ENCODE measurements at regions not wholly inside any gene's neighbourhood (a gene's known extent, or its start where the extent isn't known, plus 50 kb on each side); places are given as distances from the start of the nearest gene placed in this dataset.

GRCh38 chr12:118874698-118875548 lies 106.4 kb upstream of the SRRM4 start:
- TF ChIP-seq CTCF (IDR thresholded peaks at IDR 0.05; ENCODE audit: low read depth, low read length, missing input control) (no peak), SP1 (IDR thresholded peaks at IDR 0.05) (no peak), RAD21 (IDR thresholded peaks at IDR 0.05) (no peak), FOXA1 (IDR thresholded peaks at IDR 0.05) (no peak), YY1 (IDR thresholded peaks at IDR 0.05) (no peak), GABPA (IDR thresholded peaks at IDR 0.05 in 1 of 2, conservative IDR thresholded peaks at IDR 0.05 in 1 of 2) (no peak), ATF3 (IDR thresholded peaks at IDR 0.05) (no peak), NR2F2 (IDR thresholded peaks at IDR 0.05) (no peak), JUND (IDR thresholded peaks at IDR 0.05) (no peak), TAF1 (conservative IDR thresholded peaks at IDR 0.05) (no peak), ZBTB33 (IDR thresholded peaks at IDR 0.05) (no peak), HNF4A (conservative IDR thresholded peaks at IDR 0.05) (no peak), RXRA (IDR thresholded peaks at IDR 0.05) (no peak)
- TF ChIP-seq, protein P1, sequence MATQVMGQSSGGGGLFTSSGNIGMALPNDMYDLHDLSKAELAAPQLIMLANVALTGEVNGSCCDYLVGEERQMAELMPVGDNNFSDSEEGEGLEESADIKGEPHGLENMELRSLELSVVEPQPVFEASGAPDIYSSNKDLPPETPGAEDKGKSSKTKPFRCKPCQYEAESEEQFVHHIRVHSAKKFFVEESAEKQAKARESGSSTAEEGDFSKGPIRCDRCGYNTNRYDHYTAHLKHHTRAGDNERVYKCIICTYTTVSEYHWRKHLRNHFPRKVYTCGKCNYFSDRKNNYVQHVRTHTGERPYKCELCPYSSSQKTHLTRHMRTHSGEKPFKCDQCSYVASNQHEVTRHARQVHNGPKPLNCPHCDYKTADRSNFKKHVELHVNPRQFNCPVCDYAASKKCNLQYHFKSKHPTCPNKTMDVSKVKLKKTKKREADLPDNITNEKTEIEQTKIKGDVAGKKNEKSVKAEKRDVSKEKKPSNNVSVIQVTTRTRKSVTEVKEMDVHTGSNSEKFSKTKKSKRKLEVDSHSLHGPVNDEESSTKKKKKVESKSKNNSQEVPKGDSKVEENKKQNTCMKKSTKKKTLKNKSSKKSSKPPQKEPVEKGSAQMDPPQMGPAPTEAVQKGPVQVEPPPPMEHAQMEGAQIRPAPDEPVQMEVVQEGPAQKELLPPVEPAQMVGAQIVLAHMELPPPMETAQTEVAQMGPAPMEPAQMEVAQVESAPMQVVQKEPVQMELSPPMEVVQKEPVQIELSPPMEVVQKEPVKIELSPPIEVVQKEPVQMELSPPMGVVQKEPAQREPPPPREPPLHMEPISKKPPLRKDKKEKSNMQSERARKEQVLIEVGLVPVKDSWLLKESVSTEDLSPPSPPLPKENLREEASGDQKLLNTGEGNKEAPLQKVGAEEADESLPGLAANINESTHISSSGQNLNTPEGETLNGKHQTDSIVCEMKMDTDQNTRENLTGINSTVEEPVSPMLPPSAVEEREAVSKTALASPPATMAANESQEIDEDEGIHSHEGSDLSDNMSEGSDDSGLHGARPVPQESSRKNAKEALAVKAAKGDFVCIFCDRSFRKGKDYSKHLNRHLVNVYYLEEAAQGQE (IDR thresholded peaks at IDR 0.05): no peak
